Kidney (tissue), 13 donors: ENCODE measurements at regions not wholly inside any gene's neighbourhood (a gene's known extent, or its start where the extent isn't known, plus 50 kb on each side); places are given as distances from the start of the nearest gene placed in this dataset.

Experiments used
- DNase-seq, 5 donors: peaks; one replicate each; pipeline ENCODE4 v3.0.0-alpha.2; 2013 to 2020
- FAIRE-seq: peaks from 2 replicates; lab custom pipeline; 2012; peaks lifted over from hg19 to GRCh38; lab: Jason Lieb, UNC
- H3K27ac ChIP-seq, 2 donors: one replicate each; pipeline ENCODE4 v1.7.0; 2013; ENCODE audit warnings: low read depth in 2 of 2, low read length in 2 of 2, inconsistent platforms in 1 of 2
- H3K27me3 ChIP-seq: one replicate; pipeline ENCODE4 v1.7.1; 2013; ENCODE audit warnings: low read length, inconsistent platforms; ENCODE audit not compliant: control insufficient read depth, insufficient read depth
- H3K36me3 ChIP-seq, 3 donors: one replicate each; pipeline versions ENCODE4 v1.7.0 to v1.7.1; 2013; ENCODE audit warnings: low read length in 3 of 3, control low read depth in 1 of 3, inconsistent platforms in 1 of 3; ENCODE audit not compliant: insufficient read depth in 3 of 3, control insufficient read depth in 2 of 3
- H3K4me1 ChIP-seq, 3 donors: one replicate each; pipeline versions ENCODE4 v1.7.0 to v1.7.1; 2013; ENCODE audit warnings: low read length in 3 of 3, inconsistent platforms in 1 of 3, low read depth in 1 of 3; ENCODE audit not compliant: control insufficient read depth in 2 of 3, insufficient read depth in 2 of 3
- H3K4me3 ChIP-seq, 3 donors: one replicate each; pipeline versions ENCODE4 v1.7.0 to v1.8.1; 2013; ENCODE audit warnings: low read length in 3 of 3, control low read depth in 1 of 3, inconsistent platforms in 1 of 3
- H3K9ac ChIP-seq, 3 donors: one replicate each; pipeline versions ENCODE4 v1.7.0 to v1.7.1; 2013; ENCODE audit warnings: low read length in 3 of 3, control low read depth in 1 of 3, inconsistent platforms in 1 of 3
- H3K9me3 ChIP-seq, 3 donors: one replicate each; pipeline versions ENCODE4 v1.7.0 to v1.7.1; 2013; ENCODE audit warnings: low read length in 3 of 3, control low read depth in 1 of 3, inconsistent platforms in 1 of 3; ENCODE audit not compliant: control insufficient read depth in 2 of 3, insufficient read depth in 1 of 3
- CTCF ChIP-seq: IDR thresholded peaks from 3 replicates; pipeline ENCODE4 v1.5.1; 2012; ENCODE audit warnings: mild to moderate bottlenecking, moderate library complexity, borderline replicate concordance; ENCODE audit not compliant: insufficient read depth; ENCODE audit errors: extremely low read depth
- intact Hi-C: fragments of 100-400 bp; cut with DNase I; formaldehyde crosslinking; loops from one replicate; pipeline ENCODE4 v1.11.1; 2022
- donor health status: control.
- donor health status: control.
- donor health status: control.
- donor health status: control.
- donor health status: control.
- donor health status: DM: yes; HTN: yes; CAD: no.
- donor health status: Normal renal cell carcinoma (clear cell type).

GRCh38 chr9:113786071-113786470 lies 90.0 kb upstream of the ZNF618 start:
- Histone ChIP-seq H3K4me1 (no peaks in the 10 kb centered on the region), H3K36me3 (no peaks in the 10 kb centered on the region), H3K9me3 (no peaks in the 10 kb centered on the region), H3K4me3 (no peak overlapping the region), H3K9ac (no peak overlapping the region), H3K27ac (no peak overlapping the region), H3K27me3 (no peaks in the 10 kb centered on the region)
- intact Hi-C loops = no loop called here
- FAIRE-seq (no peak), DNase-seq (peak in 2 of 5 donors; percentile 26 to 67)
- no peak for TF ChIP-seq CTCF

GRCh38 chr9:113787871-113788270 lies 88.2 kb upstream of the ZNF618 start:
- no peak for TF ChIP-seq CTCF
- H3K4me3 ChIP-seq = no peak overlapping the region
- no peaks in the 10 kb centered on the region for H3K36me3 ChIP-seq
- H3K9ac ChIP-seq = no peak overlapping the region
- peaks cover 0 to 2% (median 0%) of the 10 kb centered on the region in 3 donors for H3K9me3 ChIP-seq
- H3K4me1 ChIP-seq = no peaks in the 10 kb centered on the region
- no peak overlapping the region for H3K27ac ChIP-seq
- intact Hi-C loops = no loop called here
- H3K27me3 ChIP-seq = no peaks in the 10 kb centered on the region
- DNase-seq (no peak), FAIRE-seq (no peak)

- Histone ChIP-seq H3K27me3 (no peaks in the 10 kb centered on the region), H3K36me3 (no peaks in the 10 kb centered on the region), H3K27ac (no peak overlapping the region), H3K4me3 (no peak overlapping the region), H3K4me1 (no peaks in the 10 kb centered on the region), H3K9me3 (peaks cover 0 to 2% (median 0%) of the 10 kb centered on the region in 3 donors), H3K9ac (no peak overlapping the region)
- FAIRE-seq (no peak), DNase-seq (peak in 2 of 5 donors; percentile 28 to 61)
- intact Hi-C loops = no loop called here
- TF ChIP-seq CTCF = no peak
Observed at GRCh38 chr9:113788616-113789330, 87.3 kb upstream of the ZNF618 start.
